SU-DHL-6 (cell line): ENCODE measurements at regions not wholly inside any gene's neighbourhood (a gene's known extent, or its start where the extent isn't known, plus 50 kb on each side); places are given as distances from the start of the nearest gene placed in this dataset.

Experiments used
- EZH2phosphoT487 ChIP-seq: fragments of 200-600 bp; sonication (generic), shearing (Covaris generic); conservative IDR thresholded peaks from 2 replicates; pipeline ENCODE4 v1.6.1; 2018; ENCODE audit warnings: mild to moderate bottlenecking, antibody characterized with exemption, low read length, moderate library complexity, mixed read lengths
- TF ChIP-seq, protein P1 (sequence below): fragments of 200-600 bp; sonication (generic); IDR thresholded peaks from one replicate; pipeline ENCODE4 v1.5.1; 2017; ENCODE audit warnings: antibody characterized with exemption, mild to moderate bottlenecking, low read length, moderate library complexity; ENCODE audit not compliant: insufficient read depth, poor library complexity, severe bottlenecking

DNA sequence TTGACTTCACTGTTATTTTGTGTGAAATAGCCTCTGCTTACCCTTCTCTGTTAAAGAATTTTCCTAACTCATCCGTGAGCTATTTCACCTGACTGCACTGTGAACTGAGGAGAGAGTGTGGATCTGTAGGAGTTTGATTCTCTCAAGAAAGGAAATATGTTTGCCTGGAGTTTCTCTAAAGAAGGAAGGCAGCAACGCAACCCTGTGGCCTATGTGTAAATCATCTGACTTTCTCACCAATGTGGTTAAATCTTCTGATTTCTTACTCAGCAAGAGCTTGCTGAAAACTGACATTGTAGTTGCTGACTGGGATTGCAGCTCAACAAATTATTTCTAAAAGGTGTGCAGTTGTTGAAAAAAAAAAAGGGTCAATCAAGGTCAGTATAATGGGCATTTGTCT is 153.9 kb upstream of the PELI1 start:
- no peak for TF ChIP-seq EZH2phosphoT487
- TF ChIP-seq, protein P1, sequence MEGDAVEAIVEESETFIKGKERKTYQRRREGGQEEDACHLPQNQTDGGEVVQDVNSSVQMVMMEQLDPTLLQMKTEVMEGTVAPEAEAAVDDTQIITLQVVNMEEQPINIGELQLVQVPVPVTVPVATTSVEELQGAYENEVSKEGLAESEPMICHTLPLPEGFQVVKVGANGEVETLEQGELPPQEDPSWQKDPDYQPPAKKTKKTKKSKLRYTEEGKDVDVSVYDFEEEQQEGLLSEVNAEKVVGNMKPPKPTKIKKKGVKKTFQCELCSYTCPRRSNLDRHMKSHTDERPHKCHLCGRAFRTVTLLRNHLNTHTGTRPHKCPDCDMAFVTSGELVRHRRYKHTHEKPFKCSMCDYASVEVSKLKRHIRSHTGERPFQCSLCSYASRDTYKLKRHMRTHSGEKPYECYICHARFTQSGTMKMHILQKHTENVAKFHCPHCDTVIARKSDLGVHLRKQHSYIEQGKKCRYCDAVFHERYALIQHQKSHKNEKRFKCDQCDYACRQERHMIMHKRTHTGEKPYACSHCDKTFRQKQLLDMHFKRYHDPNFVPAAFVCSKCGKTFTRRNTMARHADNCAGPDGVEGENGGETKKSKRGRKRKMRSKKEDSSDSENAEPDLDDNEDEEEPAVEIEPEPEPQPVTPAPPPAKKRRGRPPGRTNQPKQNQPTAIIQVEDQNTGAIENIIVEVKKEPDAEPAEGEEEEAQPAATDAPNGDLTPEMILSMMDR = no peak
